GM19328 (cell line): ENCODE measurements at regions not wholly inside any gene's neighbourhood (a gene's known extent, or its start where the extent isn't known, plus 50 kb on each side); places are given as distances from the start of the nearest gene placed in this dataset.

Experiments
- ATAC-seq: cut with Tn5 transposase; IDR thresholded peaks from one replicate; pipeline ENCODE4 v1.9.1; 2021; ENCODE audit warnings: mild to moderate bottlenecking, moderate library complexity; ENCODE audit not compliant: unreplicated experiment

DNA sequence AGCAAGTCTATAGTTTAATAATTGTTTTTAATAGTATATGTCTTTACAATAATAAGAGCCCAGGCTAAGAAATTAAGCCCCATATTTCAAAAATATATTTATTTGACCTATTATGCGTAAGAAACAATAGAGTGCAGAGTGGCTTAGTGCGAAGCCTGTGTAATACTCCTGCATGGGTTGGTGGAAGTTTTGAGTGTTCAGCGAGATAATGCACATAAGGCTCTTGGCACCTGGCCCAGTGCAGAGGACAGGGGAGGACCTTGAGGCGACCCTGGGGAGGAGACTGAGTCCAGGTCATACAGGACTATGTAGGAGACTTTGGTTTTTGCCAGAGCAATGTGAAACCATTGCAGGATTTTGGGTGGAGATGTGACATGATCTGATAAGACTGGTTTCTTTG is 132.4 kb upstream of the ST6GAL2 start:
- no peak for ATAC-seq

DNA sequence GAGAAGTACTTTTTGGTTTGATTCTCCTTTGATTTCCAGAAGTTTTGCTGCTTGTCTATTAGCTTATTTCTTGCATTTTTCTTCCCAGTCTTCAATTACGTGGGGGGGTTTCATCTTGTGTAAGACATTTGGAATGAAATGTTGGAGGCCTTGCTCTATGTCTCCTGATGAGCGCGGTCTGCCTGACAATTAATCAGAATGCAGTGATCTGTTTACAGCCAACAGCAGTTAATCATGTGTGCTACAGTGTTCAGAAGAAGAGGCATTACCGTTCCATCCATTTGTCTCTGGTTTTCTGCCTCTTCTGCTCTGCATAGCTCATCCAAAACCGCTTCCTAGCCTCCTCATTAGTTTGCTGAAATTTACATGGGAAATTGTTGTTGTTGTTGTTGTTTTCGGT is 134.4 kb upstream of the ST6GAL2 start:
- no peak for ATAC-seq

DNA sequence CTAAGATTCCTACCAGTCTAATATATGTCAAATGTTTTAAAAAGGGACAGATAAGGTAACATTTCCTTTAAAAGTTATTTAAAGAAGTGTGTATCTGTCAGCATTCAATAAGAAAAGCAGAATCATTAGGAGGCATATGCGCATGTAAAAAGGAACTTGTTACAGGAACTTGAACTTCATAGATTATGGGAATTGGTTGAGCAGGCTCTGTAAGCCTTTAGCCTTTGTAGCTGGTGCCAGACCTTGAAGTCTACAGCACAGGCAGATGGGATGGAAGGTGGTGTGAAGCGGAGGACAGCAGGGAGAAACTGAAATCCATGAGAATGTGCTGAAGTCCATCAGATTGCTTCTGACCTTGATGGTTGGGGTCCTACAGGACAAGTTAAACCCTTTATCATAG is 138.3 kb upstream of the ST6GAL2 start:
- no peak for ATAC-seq

DNA sequence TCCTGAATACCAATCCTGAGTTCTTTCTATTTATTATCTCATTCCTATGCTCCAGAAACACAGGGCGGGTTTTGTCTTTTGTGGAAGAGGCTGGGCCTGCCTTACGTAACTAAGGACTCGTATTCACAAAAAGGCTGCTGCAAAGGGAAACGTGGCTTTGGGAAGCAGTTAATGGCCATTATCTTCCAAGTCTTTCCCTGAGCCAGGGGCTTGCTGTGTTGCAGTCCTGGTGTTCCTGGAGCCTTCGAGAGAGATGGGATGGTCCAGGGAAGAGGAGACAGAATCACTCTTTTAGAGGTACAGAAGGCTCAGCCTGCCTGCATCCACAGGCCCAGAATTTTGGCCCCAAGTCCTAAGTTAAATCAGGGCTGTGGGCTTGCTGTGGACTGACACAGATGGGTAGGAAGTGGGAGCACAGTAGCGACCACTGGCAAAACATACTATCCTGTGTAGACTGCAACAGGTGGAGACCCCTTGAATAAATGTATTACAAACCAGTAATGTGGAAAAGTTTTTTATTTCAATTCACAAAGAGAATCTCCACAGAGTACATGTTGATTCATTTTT is 139.4 kb upstream of the ST6GAL2 start:
- no peak for ATAC-seq

DNA sequence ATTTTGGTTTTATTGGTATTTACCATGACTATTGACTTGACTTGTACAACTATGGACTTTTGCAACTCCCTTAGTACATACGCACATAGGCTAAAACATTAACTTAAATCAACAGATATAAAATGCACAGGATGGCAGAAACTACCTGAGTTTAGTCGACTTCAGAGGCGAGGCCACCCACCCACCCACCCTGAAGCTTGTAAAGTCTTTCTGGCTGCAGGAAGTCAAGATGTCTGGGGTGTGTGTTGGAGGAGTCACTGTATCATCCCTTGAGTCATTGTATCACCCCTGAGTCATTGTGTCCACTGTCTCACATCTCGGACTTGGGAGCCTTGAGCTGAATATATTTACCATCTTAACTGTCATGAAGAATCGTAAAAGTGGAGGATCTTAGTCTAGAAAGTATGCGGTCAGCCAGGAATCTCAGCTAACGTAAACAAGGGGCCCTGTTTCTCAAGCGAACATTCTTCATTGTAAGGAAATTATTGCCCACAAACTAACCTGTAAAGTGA is 140.0 kb upstream of the ST6GAL2 start:
- ATAC-seq, result no peak

DNA sequence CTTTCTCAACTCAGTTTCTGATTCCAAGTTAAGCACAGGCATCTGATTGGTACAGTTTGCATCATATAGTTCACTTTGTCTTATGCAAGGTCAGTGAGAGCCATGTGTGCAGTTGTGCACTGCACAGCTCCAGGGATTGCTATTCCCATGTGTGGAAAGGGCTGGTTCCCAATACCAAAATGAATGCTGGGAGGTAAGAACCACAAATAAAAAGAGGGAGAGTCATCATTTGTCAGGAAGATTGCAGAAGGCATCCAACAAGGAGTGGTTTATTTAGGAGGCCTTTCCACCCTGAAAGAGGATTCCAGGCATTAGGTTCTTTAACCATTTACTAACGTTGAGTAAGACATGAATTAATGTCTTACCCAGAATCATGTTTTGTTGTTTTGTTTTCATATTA is 141.2 kb upstream of the ST6GAL2 start:
- ATAC-seq, result no peak

DNA sequence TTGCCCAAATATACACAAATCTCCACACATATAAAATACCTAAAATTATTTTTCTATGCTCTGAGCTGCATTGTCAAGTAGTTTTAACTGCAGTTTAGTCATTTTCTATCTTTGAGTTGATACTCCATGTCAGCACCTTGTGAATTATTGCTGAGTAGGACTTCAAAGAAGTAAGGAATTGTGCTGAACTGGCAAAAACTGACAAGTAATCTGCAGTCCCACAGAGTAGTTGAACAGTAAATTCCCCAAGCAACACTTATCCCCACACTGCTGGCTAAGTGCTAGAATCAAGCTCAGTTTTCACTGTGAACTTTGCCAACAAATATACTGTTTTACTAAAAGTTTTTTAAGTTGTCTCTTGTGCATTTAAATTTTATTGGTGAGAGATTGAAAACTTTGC is 141.8 kb upstream of the ST6GAL2 start:
- no peak for ATAC-seq

DNA sequence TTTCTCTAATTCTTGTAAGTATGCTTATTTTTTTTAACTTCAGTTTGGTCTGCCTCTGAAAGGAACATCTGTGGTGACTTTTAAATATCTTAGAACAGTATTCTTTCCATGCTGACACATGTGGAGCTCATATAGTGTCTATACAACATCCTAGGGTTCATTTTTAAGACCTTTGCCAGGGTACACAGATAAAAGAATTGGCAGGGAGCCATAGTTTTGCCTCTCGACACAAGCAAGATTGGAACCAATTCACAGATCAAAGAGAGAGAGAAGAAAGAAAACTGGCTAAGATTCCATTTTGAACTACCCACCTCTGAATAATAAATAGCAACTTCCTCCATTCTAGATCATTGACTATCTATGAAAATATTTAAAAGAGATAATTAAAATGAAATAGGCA is 142.7 kb upstream of the ST6GAL2 start:
- ATAC-seq, result no peak

DNA sequence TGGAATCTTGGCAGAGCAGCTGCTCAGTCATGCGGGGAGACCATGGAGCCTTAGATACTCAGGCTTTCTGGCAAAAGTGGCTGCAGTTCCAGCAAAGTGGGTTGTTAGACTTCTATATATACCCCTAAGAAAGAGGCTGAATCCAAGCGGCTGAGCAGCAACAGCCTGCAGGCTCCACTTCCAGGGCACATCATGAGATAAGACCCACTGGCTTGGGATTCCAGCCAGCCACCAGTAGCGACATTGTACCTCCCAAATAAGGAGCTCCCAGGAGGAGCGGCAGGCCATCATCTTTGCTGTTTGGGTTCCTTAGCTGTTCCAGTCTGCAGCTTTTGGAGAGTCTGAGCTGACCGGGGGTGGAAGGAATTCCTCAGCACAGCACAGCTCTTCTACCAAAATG is 150.3 kb upstream of the ST6GAL2 start:
- no peak for ATAC-seq

DNA sequence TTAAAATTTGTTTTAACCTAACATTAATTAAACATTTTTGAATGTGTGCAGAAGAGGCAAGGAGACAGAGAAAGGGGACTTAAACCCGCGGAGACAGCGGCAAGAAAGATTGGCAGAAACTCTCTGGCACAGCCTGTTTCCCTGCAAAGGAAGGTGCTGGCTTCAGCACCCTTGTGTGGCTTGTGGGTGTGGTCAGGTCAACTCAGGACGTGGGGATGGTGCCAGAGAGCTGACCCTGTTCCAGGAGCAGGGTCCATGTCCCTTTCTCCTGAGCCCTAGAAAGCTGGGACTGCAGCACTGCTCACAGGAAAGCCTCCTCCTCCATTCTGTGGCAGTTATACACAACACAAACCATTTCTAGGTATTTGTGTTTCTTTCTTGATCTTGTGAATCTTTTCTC is 176.2 kb upstream of the ST6GAL2 start:
- ATAC-seq, result no peak

DNA sequence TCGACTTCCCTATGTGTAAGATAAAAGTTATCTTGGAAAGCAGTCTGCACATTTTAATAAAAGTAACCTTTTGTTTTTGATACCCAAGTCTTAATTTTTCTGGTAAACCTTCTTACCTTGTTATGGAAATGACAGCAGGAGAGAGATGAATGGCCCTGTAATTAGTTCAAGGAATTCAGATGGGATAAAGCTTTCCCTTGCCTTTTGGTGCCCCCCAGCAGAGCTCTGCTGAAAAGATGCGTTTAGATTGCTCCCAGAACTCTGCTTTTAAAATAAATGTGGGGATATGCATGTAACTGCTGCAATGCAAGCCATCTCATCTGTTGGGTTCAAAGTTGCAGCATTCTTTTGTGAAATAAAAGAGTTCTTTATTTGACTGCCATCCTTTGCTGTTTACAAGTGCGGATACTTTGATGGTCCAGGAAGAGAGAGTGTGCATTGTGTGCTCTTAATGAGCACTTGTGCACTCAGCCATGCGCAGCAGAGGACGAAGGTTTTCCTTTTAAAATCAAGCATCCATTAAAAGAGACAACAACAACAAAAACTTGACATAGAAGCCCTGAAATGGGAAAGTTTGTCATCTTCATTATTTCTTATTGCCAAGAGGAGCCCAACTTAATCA is 176.7 kb upstream of the ST6GAL2 start:
- ATAC-seq, result no peak

DNA sequence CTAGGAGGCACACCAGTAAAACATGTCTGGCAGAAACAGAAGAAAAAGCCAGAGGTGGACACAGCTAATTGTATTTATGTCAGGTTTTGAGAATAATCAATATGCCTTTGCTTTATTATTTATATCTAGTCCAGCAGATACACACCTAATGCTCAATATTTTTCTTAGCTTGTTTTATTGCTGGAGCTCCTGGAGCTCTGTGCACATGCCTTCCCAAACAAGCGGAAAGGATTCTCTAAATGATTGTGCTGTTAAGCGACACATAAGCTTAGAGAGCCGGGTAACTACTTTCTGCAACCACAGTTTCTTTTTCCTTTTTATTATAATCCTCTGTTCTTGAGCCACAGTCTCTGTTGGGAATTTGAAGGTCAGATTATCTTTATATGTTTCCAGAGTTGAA is 177.3 kb upstream of the ST6GAL2 start:
- no peak for ATAC-seq

DNA sequence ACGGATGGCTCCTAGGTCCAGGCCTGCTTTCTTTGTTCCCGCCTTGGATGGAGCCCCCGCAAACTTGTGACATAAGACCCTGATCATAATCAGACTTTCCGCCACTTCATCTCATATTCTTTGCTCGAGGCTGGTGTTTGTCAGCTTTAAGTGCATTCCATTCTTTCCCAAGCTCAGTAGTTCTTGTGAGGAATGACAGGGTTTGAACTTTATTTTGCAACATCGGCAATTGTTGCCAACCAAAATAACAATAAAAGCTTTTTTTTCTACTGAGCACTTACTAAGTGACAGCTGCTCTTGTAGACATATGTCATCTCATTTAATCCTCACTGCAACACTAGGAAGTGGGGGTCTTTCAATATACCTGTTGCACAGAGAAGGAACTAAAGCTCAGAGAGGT is 178.8 kb upstream of the ST6GAL2 start:
- ATAC-seq, result no peak

DNA sequence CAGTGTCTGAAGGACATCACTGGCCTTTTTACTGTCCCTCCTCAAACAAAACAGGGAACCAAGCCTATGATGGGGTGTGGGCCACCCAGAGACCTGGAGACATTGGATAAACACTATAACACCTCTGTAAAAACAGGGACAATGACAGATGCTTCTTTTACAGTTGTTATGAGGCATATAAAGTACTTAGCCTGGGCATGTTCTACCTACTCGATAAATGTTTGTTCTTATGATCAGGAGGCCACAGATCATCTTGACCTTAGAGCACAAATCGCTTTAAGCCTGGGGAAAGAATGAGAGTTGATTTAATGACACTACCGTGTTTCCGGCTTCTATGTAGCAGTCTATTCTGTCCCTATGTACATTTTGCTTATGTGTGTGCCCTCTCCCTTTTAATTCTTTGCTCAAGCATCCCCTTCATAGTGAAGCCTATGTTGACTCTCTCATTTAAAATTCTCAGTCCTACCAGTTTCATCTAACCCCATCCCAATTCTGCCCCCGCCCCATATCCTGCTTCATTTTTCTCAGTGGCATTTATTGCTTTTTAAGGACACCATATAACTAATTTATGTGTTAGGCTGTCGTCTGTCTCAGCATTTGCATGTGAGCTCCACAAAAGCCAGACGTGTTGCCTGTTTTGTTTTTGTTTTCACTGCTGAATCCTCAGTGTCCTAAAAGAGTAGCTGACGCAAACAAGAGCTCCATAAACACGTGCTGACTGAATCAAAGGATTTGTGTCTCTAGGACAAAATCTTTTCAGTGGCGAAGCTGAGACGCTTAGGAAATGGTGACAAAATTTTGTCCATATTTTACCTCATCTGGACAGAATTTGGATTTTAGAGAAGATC is 182.3 kb upstream of the ST6GAL2 start:
- no peak for ATAC-seq

DNA sequence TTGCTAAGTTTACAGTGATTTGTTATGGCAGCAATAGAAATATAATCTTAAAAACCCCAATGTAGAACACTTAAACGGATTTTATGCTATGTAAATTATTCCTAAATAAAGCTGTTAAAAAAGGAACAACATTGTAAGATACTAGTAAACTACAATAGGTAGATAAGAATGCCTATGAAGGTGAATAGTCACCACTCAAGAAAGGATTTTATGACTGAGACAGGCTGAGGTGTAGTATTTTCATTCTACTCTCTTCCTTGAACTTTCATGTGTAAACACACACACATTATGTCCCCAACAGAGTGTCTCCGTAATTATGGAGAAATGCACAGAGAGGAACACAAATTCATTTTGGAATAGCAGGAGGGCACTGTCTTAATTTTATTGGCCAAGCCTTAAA is 183.9 kb upstream of the ST6GAL2 start:
- no peak for ATAC-seq

DNA sequence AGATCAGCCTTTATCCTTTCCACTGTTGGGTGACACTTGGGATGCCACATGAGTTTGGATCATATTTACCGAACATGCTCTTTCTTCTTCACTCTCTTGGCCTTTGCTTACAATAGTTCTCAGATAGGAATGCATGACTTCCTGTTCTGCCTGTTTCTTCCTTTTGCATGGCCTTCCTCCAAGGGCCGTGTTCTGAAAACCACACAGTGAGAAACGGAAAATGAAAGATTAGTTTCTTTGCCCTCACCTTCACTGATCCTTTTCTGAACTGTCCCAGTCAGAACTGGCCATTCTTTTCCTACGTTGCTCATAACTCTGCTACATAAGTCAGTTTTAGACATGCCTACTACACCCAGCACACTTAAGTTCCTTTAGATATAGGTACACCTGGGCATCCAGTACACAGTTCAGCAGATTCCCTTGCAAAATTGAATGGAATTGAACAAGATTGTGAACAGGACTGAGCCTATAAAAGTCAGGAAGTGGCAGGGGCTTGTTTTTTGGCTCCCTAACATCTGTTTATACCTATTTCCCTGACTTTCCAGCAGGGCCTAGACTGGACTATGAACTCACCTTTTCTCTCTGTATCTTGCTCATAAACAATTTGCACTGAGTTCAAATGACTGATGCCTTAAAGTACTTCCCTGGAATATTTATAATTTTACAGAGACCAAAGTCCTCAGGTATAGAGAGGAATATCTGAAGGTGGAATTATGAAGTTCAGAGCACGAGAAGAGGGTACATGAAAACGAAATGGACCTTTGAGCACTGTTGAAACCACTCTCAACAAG is 186.4 kb upstream of the ST6GAL2 start:
- ATAC-seq, result no peak

DNA sequence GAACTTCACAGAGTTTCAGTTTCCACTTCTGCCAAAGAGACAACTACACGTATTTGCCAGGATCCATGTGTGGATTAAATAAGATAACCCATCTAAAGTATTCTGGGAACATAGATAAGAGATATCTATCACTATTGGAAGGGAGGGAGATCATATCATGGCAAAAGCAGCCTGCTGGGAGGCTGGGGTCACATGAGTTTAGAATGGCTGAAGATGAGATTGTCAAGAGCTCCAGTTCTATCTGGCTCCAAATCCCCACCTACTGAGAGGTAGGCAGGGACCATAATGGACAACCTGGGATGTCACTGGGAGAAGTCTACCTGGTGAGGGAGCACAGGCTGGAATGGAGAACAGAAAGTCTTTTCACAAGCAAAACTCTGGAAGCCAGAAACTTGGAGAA is 192.6 kb upstream of the ST6GAL2 start:
- ATAC-seq, result no peak

DNA sequence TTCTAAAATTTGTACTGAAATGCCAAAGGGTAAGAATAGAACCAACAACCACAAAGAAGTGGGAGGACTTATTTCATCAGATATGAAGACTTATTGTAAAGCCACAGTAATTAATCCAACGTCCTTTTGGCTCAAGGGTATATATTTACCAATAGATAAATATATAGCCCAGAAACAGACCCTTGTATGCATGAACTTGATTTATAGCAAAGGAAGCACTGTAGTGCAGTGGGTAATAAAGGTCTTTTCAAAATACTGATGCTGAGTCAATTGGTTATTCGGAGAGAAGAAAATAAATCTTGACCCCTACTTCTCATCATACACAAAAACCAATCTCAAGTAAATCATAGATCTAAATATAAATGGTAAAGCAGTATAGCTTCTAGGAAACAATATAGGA is 200.5 kb upstream of the ST6GAL2 start:
- no peak for ATAC-seq

DNA sequence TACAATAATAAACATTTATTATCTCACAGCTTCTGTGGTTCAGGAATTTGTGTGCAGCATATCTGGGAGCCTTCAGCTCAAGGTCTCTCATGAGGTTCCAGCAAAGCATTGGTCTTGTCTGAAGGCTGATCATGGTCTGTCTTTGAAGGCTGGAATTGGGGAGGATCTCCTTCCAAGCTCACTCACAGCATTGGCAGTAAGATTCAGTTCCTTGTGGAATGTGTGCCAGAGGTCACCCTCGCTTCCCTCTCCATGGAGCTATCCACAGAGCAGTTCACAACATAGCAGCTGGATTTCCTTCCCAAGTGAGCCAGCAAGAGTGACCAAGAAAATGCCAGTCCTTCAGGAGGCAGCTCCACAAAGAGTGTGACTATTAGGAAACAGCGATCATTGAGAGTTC is 202.2 kb upstream of the ST6GAL2 start:
- no peak for ATAC-seq

DNA sequence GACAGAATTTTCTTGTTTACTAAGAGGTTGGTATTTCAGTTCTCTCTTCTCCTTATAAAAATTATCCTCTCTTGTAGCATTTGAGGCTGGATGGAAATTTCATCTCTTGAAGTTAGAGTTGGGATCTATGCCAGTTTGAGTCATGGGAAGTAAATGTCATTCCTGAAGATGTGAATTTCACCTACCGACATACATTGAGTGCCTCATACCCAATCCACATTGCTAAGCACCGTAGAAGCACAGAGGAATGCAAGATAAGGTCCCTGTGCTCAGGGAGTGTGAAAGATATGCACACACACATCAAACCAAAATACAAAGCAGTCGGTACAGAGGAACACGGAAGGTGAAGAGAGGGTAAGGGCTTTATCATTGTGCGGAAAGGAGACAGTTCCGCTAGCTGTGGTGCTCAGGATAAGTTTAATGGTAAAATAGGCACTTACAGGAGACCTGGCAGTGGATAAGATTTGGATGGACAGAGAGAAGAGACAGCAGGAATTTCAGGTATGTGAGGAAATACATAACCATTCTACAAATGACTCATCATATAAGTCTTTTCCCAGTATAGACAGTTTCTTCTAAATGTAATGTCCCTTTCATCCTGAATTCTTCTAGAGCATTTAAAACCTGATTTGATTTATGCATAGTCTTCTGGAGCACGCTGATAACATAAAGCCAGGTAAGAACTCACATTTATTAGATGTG is 205.3 kb upstream of the ST6GAL2 start:
- ATAC-seq, result no peak

DNA sequence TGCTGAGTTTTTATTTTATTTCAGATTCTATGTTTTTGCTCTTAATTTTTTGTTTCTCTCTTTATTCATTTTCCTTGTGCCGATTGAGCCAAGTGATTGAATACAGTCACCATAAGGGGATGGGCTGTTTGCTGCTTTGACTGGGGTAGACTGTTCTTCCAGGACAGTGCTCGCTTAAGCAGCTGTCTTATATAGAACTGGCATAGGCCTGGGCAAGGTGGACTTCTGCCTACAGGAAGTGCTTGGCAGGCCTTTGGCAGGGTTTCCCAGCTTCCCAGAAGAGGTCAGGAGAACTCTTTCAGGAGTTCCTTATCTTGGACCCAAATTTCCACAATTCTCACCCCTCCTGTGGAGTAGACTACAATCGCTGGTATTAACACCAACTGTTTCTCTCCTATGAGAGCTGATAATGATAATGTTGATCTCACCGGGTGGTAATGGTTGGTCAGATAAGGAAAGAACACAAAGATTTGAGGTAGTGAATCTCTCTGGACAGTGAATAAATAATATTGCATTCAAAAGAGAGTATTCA is 207.5 kb upstream of the ST6GAL2 start:
- no peak for ATAC-seq
